Superior temporal gyrus (tissue), 1 donor: ENCODE measurements at regions not wholly inside any gene's neighbourhood (a gene's known extent, or its start where the extent isn't known, plus 50 kb on each side); places are given as distances from the start of the nearest gene placed in this dataset.
"Not testable (repeated sequence)": the region's sequence is repeated elsewhere in the genome, so short reads cannot be mapped to it uniquely, and the experiment has no call there.

Source experiments
- DNase-seq: peaks from one replicate; pipeline ENCODE4 v3.0.0-alpha.2; 2016; ENCODE audit errors: extremely low spot score

GRCh38 chr5:18457255-18457654 lies 823.0 kb downstream of the TAF11L14 start:
- no peak for DNase-seq

GRCh38 chr5:18461766-18462165 lies 827.5 kb downstream of the TAF11L14 start:
- no peak for DNase-seq

- peak; percentile 90 for DNase-seq
Observed at GRCh38 chr5:18465833-18466681, 831.8 kb downstream of the TAF11L14 start.

- no peak for DNase-seq
Observed at GRCh38 chr5:18466731-18467130, 832.5 kb downstream of the TAF11L14 start.

GRCh38 chr5:18471791-18472190 lies 837.5 kb downstream of the TAF11L14 start:
- not testable (repeated sequence) for DNase-seq

DNA sequence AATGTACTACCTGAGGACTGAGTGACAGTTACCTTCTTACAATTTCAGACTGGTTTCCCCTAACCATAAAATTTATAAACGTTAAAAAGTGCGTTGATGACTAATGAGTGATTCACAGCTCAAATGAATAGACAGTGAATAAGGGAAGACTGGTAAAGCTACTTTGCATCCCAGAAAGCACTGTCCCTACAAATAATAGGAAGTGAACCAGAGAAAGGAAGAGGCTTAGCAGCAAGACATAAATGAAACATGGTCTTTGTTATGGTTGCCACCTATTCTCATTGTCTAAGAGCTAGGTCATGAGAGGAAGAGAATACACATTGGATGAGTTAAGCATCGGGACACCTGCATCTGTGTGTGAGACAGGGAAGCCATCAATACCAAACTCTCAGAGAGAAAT lies 849.2 kb downstream of the TAF11L14 start:
- DNase-seq, result no peak

- DNase-seq, result no peak
Observed at GRCh38 chr5:18487928-18488480, 853.7 kb downstream of the TAF11L14 start.

DNA sequence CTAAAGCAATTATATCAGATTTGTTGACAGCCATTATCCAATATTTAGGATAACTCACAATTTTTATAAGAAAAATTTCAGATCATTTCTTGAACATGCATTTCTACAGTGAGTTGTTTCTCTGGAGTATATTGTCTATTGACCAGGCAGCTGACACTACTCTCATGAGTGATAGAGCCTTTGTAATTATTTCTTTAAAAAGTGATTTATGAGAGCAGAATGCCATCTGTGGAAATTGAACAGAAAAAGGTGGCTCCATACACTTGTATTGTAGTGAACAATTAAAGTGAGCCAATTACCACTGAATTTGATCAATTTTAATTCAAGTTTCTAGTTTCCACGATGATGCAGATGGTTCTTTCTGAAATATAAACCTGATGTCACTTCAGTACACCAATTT lies 855.4 kb downstream of the TAF11L14 start:
- no peak for DNase-seq

DNA sequence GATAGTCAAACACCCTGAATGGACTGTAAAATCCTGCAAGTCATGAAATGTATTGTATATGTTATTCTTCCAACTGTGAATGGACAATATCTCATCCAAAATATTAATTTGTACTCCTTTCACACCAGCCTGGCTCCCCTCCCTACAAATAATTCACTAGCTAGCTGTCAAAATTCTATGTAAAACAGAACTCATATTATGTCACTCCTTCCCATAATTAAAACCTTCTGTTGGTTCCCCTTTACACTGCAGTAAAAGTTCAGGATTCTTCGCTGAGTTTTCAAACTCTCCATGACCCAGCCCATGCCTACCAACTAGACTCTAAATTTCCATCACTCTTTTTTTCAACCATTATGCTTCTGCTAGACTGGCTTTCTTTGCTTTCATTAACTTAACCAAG lies 857.1 kb downstream of the TAF11L14 start:
- no peak for DNase-seq

DNA sequence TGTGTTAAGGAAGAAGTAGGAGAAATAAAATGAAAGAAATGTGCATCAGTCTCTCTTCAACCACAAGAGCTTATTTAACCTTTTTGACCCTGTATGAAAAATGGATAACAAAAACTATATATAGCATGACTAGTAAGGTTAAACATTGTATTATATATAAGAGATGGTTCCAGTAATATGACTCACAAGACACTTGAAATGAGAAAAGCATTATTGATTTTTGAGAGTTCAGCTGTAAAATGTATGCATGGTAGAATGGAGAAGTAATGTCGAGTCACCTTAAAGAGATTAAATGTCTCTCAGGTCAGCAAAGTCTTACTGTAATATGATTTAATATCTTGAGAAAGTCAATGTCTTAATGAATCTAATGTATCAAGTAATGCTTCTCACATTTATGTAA lies 860.9 kb downstream of the TAF11L14 start:
- DNase-seq, result no peak

- no peak for DNase-seq
Observed at GRCh38 chr5:18496041-18496440, 861.8 kb downstream of the TAF11L14 start.

GRCh38 chr5:18497089-18497488 lies 862.8 kb downstream of the TAF11L14 start:
- DNase-seq, result no peak

DNA sequence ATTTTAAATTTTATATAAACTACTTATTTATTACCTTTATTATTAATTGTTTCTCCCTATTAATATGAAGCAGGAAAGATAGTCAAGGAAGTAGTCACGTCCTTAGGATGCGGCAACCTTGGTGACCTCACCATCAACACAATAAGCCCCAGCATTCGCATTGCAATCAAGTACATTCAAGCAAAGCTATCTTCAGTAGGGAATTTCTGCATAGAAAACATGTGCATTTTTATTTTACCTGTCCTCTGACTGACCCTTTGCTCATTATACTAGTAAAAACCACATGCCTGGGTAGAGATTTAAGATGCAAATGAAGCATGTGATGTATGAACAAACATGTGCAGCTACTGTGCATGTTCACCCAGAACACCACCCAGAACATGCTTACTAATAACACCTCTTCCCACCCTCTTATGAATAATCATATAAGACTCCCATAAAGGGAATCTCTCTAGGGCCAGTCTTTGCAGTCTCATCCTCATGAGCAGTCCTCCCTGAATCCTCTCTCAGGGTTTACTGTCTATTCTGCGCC lies 869.6 kb downstream of the TAF11L14 start:
- DNase-seq, result no peak

GRCh38 chr5:18507114-18507513 lies 872.9 kb downstream of the TAF11L14 start:
- DNase-seq, result no peak

DNA sequence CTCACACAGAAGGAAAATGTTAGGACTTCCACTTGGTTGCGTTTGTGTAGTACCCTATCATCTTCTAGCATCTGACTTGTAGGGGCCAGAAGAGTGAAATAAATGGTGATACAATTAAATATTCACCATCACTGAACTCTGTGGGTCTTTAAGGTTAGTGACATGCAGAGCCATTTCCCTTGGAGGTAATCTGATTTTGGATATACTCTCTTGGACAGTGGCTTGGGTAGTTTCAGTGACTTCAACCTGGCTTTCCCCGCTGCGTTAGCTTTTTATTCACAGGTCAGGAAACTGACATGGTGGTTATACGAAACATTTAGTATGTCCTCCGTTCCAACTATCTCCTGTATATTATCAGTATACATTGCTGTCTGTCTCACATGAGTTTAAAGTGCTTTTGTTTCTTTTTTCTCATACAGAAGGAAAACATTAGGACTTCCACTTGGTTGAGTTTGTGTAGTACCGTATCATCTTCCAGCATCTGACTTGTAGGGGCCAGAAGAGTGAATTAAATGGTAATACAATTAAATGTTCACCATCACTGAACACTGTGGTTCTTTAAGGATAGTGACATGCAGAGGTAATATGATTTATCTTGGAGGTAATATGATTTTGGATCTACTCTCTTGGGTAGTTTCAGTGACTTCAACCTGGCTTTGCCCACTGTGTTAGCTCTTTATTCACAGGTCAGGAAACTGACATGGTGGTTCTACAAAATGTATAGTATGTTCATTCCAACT lies 883.6 kb downstream of the TAF11L14 start:
- no peak for DNase-seq

GRCh38 chr5:18523380-18523779 lies 889.1 kb downstream of the TAF11L14 start:
- DNase-seq, result no peak

- DNase-seq, result no peak
Observed at GRCh38 chr5:18526792-18527405, 892.6 kb downstream of the TAF11L14 start.

DNA sequence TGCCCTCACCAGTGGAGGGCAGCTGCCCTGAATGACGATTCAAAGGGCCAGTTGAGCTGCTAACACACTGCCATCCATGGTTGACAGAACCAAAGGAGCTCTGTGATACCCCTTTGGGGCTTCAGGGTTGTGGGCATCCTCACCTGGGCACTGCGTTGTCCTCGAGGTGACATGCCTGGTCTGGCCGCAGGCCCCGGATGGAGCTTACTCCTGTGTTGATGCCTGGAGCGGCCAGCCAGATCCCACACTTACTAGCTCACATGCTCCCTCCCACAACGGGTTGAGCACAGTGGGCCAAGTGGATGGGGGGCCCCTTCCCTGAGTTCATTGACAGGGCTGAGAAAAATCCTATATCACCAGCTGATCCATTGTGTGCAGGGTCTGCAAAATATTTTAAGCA lies 898.9 kb downstream of the TAF11L14 start:
- DNase-seq, result no peak

DNA sequence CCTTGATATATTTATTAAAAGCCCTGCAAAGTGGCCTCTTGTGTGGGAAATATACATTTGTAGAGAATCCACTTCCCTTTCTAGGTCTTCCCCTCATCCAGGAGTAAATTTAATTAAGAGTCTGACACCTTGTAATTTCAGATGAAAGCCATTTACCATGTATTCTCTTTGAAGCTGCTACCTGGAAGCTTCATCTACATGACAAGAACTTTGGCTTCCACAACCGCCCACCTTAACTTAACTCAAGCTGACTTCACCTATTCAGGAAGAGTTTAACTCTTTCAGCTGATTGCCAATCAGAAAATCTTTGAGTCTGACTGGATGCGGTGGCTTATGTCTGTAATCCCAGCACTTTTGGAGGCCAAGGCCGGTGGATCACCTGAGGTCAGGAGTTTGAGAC lies 899.9 kb downstream of the TAF11L14 start:
- no peak for DNase-seq

- DNase-seq, result not testable (repeated sequence)
Observed at GRCh38 chr5:18535753-18536152, 901.5 kb downstream of the TAF11L14 start.

- no peak for DNase-seq
Observed at GRCh38 chr5:18544421-18544820, 910.2 kb downstream of the TAF11L14 start.

GRCh38 chr5:18546591-18546990 lies 912.3 kb downstream of the TAF11L14 start:
- DNase-seq, result no peak
